Aorta (tissue), 5 donors: ENCODE measurements at regions not wholly inside any gene's neighbourhood (a gene's known extent, or its start where the extent isn't known, plus 50 kb on each side); places are given as distances from the start of the nearest gene placed in this dataset.

ENCODE experiments used
- ATAC-seq: fragments of 200-7000 bp; cut with Tn5 transposase; one replicate; pipeline ENCODE4 v1.9.1; 2022; ENCODE audit warnings: moderate library complexity; ENCODE audit not compliant: low FRiP score
- DNase-seq, 2 donors: peaks; one replicate each; pipeline ENCODE4 v3.0.0-alpha.2; 2020
- H3K27ac ChIP-seq, 2 donors: one replicate each; pipeline ENCODE4 v1.5.1; 2013; ENCODE audit warnings: low read length in 2 of 2, mild to moderate bottlenecking in 2 of 2, moderate library complexity in 2 of 2, control low read depth in 1 of 2, inconsistent platforms in 1 of 2, low read depth in 1 of 2
- H3K27me3 ChIP-seq, 2 donors: one replicate each; pipeline ENCODE4 v1.6.1; 2013; ENCODE audit warnings: control low read depth in 1 of 2, low read length in 1 of 2, mild to moderate bottlenecking in 1 of 2, moderate library complexity in 1 of 2; ENCODE audit not compliant: insufficient read depth in 2 of 2, control insufficient read depth in 1 of 2
- H3K36me3 ChIP-seq, 2 donors: one replicate each; pipeline ENCODE4 v1.6.1; 2013; ENCODE audit warnings: control low read depth in 1 of 2, low read length in 1 of 2, mild to moderate bottlenecking in 1 of 2; ENCODE audit not compliant: insufficient read depth in 2 of 2, control insufficient read depth in 1 of 2
- H3K4me1 ChIP-seq, 2 donors: one replicate each; pipeline ENCODE4 v1.6.1; 2013; ENCODE audit warnings: low read length in 2 of 2, control low read depth in 1 of 2, mild to moderate bottlenecking in 1 of 2, moderate library complexity in 1 of 2; ENCODE audit not compliant: insufficient read depth in 2 of 2, control insufficient read depth in 1 of 2
- H3K4me3 ChIP-seq, 2 donors: one replicate each; pipeline ENCODE4 v1.5.1; 2013; ENCODE audit warnings: low read length in 2 of 2, control low read depth in 1 of 2, mild to moderate bottlenecking in 1 of 2
- H3K9me3 ChIP-seq: one replicate; pipeline ENCODE4 v1.6.1; 2013; ENCODE audit warnings: mild to moderate bottlenecking, low read length; ENCODE audit not compliant: control insufficient read depth
- WGBS, 2 donors: extraction: QIAGEN DNeasy Blood & Tissue Kit; methylation state at CpG; one replicate each; pipeline ENCODE4 v1.1.7; 2013; 5-methylcytosine and 5-hydroxymethylcytosine counted together
- intact Hi-C, 2 donors: fragments of 100-400 bp; cut with DNase I; formaldehyde crosslinking; loops; one replicate each; pipeline versions ENCODE4 v1.14.2 to v1.15.0; 2022
- donor health status: healthy with polysubstance abuse.
- donor health status: Bipolar disorder and iron deficiency.
- donor health status: DM: no; HTN: no; CAD: no.
- donor health status: DM: no; HTN: no; CAD: no.
- donor health status: DM: yes; HTN: yes; CAD: no.

DNA sequence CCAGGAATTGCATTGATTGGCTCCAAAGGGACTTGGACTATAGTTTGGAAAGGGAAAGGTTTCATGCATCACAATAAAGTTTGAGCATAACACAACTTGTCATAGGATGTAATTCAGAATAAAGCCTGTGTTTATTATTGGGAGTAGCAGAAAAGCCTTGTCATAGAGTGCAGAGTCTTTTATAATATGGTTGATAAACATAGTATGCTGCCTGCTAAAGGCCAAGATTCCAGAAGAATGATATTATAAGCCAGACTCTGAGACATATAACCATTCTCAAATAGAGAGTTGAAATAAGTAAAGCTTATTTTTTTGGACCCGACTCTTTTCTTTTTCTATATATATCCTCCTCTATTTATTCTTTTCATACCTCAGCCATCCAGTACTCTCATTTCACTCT, 207.3 kb downstream of the LRIG3 start:
- 8 to 9% methylated on average over 1 of the region's 1 CpG for WGBS, 2 donors
- H3K27ac ChIP-seq: no peak overlapping the region
- no peak for DNase-seq

DNA sequence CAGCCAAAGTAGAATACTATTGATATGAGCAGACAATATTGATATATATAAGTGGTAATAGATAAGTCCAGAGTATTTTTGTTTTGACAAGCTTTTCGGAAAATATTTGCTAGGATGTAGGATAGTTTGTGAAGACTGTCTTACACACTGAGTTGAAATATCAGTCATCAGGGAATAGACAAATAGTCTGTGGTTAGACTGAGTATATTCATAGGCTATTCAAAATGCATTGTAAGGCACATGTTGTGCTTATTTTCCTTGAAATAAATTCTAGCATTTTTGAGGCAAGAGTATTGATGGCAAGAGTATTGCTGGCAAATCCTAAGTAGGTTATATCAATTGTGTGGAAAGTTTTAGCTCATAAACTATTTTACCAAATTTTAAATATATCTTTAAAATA, 201.1 kb downstream of the LRIG3 start:
- ATAC-seq (no peak), DNase-seq (no peak)
- no peaks in the 10 kb centered on the region for H3K4me1 ChIP-seq
- H3K27me3 ChIP-seq: no peaks in the 10 kb centered on the region
- no peak overlapping the region for H3K27ac ChIP-seq
- no peaks in the 10 kb centered on the region for H3K36me3 ChIP-seq
- no peak overlapping the region for H3K4me3 ChIP-seq
- 88% methylated on average over 1 of the region's 1 CpG for WGBS, 2 donors
- intact Hi-C loops: no loop called here
- H3K9me3 ChIP-seq: no peaks in the 10 kb centered on the region

More for the DNA sequence above, 207.3 kb downstream of the LRIG3 start:
- peaks cover 2% of the 10 kb centered on the region for H3K9me3 ChIP-seq
- no peak for ATAC-seq
- H3K36me3 ChIP-seq: no peaks in the 10 kb centered on the region
- no peaks in the 10 kb centered on the region for H3K4me1 ChIP-seq
- no peak overlapping the region for H3K4me3 ChIP-seq
- intact Hi-C loops: no loop called here
- H3K27me3 ChIP-seq: no peaks in the 10 kb centered on the region

GRCh38 chr12:58720421-58720820, 199.9 kb downstream of the LRIG3 start:
- Histone ChIP-seq H3K4me3 (no peak overlapping the region), H3K27me3 (no peaks in the 10 kb centered on the region), H3K27ac (no peak overlapping the region), H3K36me3 (no peaks in the 10 kb centered on the region), H3K4me1 (no peaks in the 10 kb centered on the region), H3K9me3 (no peaks in the 10 kb centered on the region)
- DNase-seq (no peak), ATAC-seq (no peak)
- intact Hi-C loops: no loop called here

- intact Hi-C loops: no loop called here
- Histone ChIP-seq H3K27ac (no peak overlapping the region), H3K27me3 (no peaks in the 10 kb centered on the region), H3K4me1 (no peaks in the 10 kb centered on the region), H3K9me3 (no peaks in the 10 kb centered on the region), H3K4me3 (no peak overlapping the region), H3K36me3 (no peaks in the 10 kb centered on the region)
- 83 to 88% methylated on average over 5 of the region's 5 CpGs for WGBS, 2 donors
- no peak for DNase-seq
- ATAC-seq: no peak
Observed at GRCh38 chr12:58725400-58726105, 194.8 kb downstream of the LRIG3 start.

DNA sequence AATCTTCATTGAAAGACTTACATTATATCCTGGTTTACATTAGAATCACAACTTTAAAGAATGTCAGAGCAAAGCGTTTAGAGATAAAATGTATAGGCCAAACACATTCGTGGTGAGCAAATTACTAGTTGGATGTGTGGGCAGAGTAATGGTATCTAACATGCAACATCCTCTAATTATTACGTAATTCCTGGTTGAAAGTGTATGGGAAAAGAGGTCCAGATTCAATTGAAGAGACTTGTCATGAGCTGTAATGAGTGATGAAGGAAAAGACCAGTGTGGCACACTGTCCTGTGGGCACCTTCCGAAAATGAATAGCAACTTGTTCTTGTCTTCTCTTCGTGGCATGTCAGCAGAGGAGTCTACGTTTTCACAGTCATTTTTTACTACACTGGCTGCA, 192.8 kb downstream of the LRIG3 start:
- intact Hi-C loops: no loop called here
- 54 to 56% methylated on average over 6 of the region's 6 CpGs for WGBS, 2 donors
- Histone ChIP-seq H3K27ac (no peak overlapping the region), H3K4me3 (no peak overlapping the region), H3K9me3 (no peaks in the 10 kb centered on the region), H3K36me3 (no peaks in the 10 kb centered on the region), H3K27me3 (no peaks in the 10 kb centered on the region), H3K4me1 (no peaks in the 10 kb centered on the region)
- no peak for DNase-seq
- no peak for ATAC-seq

GRCh38 chr12:58728397-58728796, 191.9 kb downstream of the LRIG3 start:
- Histone ChIP-seq H3K4me1 (no peaks in the 10 kb centered on the region), H3K27me3 (no peaks in the 10 kb centered on the region), H3K9me3 (no peaks in the 10 kb centered on the region), H3K4me3 (no peak overlapping the region), H3K27ac (no peak overlapping the region), H3K36me3 (no peaks in the 10 kb centered on the region)
- ATAC-seq (no peak), DNase-seq (no peak)
- intact Hi-C loops: no loop called here
- 70 to 76% methylated on average over 1 of the region's 1 CpG for WGBS, 2 donors

- intact Hi-C loops: no loop called here
- no peaks in the 10 kb centered on the region for H3K4me1 ChIP-seq
- no peak for ATAC-seq
Observed at GRCh38 chr12:58731096-58731495, 189.2 kb downstream of the LRIG3 start.

DNA sequence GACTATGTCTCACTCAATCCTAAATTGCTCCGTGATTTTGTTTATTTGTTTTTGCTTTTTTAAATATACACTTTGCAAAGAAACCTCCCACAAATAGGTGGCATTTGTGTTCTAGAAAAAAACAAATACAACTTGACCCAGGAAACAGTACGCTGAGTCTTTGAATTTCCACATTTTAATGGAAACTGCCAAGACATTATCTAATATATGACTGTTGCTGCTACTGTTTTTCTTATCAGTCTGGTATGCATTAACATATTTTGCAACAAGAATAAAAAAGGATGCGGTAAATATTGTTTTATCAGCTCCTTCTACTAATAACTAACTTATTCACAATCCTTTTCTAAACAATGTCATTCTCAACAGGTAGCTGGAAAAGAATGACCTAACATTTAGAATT, 187.4 kb downstream of the LRIG3 start:
- 51 to 54% methylated on average over 3 of the region's 3 CpGs for WGBS, 2 donors
- Histone ChIP-seq H3K4me1 (no peaks in the 10 kb centered on the region), H3K27me3 (no peaks in the 10 kb centered on the region), H3K27ac (no peak overlapping the region), H3K4me3 (no peak overlapping the region), H3K36me3 (no peaks in the 10 kb centered on the region), H3K9me3 (no peaks in the 10 kb centered on the region)
- ATAC-seq (no peak), DNase-seq (no peak)
- intact Hi-C loops: no loop called here

More at GRCh38 chr12:58731096-58731495, 189.2 kb downstream of the LRIG3 start:
- no peak overlapping the region for H3K4me3 ChIP-seq
- H3K36me3 ChIP-seq: no peaks in the 10 kb centered on the region
- no peak overlapping the region for H3K27ac ChIP-seq
- DNase-seq: no peak
- no peaks in the 10 kb centered on the region for H3K9me3 ChIP-seq
- H3K27me3 ChIP-seq: no peaks in the 10 kb centered on the region

GRCh38 chr12:58741226-58741625, 179.1 kb downstream of the LRIG3 start:
- ATAC-seq (no peak), DNase-seq (no peak)
- H3K4me3 ChIP-seq: no peak overlapping the region
- no peak overlapping the region for H3K27ac ChIP-seq
- H3K4me1 ChIP-seq: no peaks in the 10 kb centered on the region
- no peaks in the 10 kb centered on the region for H3K27me3 ChIP-seq
- whole genome bisulfite sequencing, 2 donors: 95 to 96% methylated on average over 2 of the region's 2 CpGs
- no peaks in the 10 kb centered on the region for H3K36me3 ChIP-seq
- intact Hi-C loops: no loop called here
- peaks cover 3% of the 10 kb centered on the region for H3K9me3 ChIP-seq
